Erythroblast (primary cell): ENCODE measurements at regions not wholly inside any gene's neighbourhood (a gene's known extent, or its start where the extent isn't known, plus 50 kb on each side); places are given as distances from the start of the nearest gene placed in this dataset.

Experiments
- GATA1 ChIP-seq: IDR thresholded peaks from 2 replicates; pipeline ENCODE4 v1.6.1; 2011; ENCODE audit warnings: low read depth, mild to moderate bottlenecking, control low read depth, low read length, moderate library complexity
- POLR2A ChIP-seq: IDR thresholded peaks from 2 replicates; pipeline ENCODE4 v1.6.1; 2011; ENCODE audit warnings: mild to moderate bottlenecking, low read length

GRCh38 chr12:25395227-25395626 lies 144.5 kb upstream of the KRAS start:
- TF ChIP-seq POLR2A (no peak), GATA1 (no peak)
